ENCODE measurements at regions not wholly inside any gene's neighbourhood (a gene's known extent, or its start where the extent isn't known, plus 50 kb on each side); places are given as distances from the start of the nearest gene placed in this dataset.

- intact Hi-C loops (cut with DNase I), result no loop called here
- no peaks in the 10 kb centered on the region for H3K9me3 ChIP-seq
- no peaks in the 10 kb centered on the region for H3K36me3 ChIP-seq (replicated peaks in 1 of 2; ENCODE audit: insufficient read depth in 1 of 2, low read depth in 2 of 2)
- H3K4me3 ChIP-seq, result no peak overlapping the region
- ATAC-seq, result no peak
- no peak overlapping the region for H3K27ac ChIP-seq
- TF ChIP-seq CTCF (IDR thresholded peaks at IDR 0.05), result no peak
- no peak for TF ChIP-seq POLR2A (IDR thresholded peaks at IDR 0.05)
- no peaks in the 10 kb centered on the region for H3K4me1 ChIP-seq
- H3K27me3 ChIP-seq, result no peaks in the 10 kb centered on the region
- no peak for DNase-seq
- 74 to 84% methylated on average over 1 of the region's 1 CpG for WGBS, 2 donors
Measured at GRCh38 chr9:26176628-26177027, 498.4 kb upstream of the TUSC1 start.

- Histone ChIP-seq H3K4me3 (no peak overlapping the region), H3K36me3 (replicated peaks in 1 of 2; ENCODE audit: insufficient read depth in 1 of 2, low read depth in 2 of 2) (no peaks in the 10 kb centered on the region), H3K27ac (no peak overlapping the region), H3K9me3 (no peaks in the 10 kb centered on the region), H3K4me1 (no peaks in the 10 kb centered on the region), H3K27me3 (no peaks in the 10 kb centered on the region)
- TF ChIP-seq CTCF (IDR thresholded peaks at IDR 0.05), result no peak
- TF ChIP-seq POLR2A (IDR thresholded peaks at IDR 0.05), result no peak
- intact Hi-C loops (cut with DNase I), result no loop called here
- WGBS, 2 donors, result 81 to 100% methylated on average over 1 of the region's 1 CpG
- DNase-seq (no peak), ATAC-seq (no peak)
Measured at GRCh38 chr9:26175264-26175663, 497.0 kb upstream of the TUSC1 start.

GRCh38 chr9:26172301-26172700, 494.1 kb upstream of the TUSC1 start:
- 57% methylated on average over 2 of the region's 2 CpGs for WGBS, 2 donors
- Histone ChIP-seq H3K9me3 (no peaks in the 10 kb centered on the region), H3K27ac (no peak overlapping the region), H3K4me3 (no peak overlapping the region), H3K36me3 (replicated peaks in 1 of 2; ENCODE audit: insufficient read depth in 1 of 2, low read depth in 2 of 2) (no peaks in the 10 kb centered on the region), H3K27me3 (no peaks in the 10 kb centered on the region), H3K4me1 (no peaks in the 10 kb centered on the region)
- ATAC-seq, result no peak
- DNase-seq, result no peak
- no peak for TF ChIP-seq POLR2A (IDR thresholded peaks at IDR 0.05)
- TF ChIP-seq CTCF (IDR thresholded peaks at IDR 0.05), result no peak
- intact Hi-C loops (cut with DNase I), result no loop called here

- TF ChIP-seq CTCF (IDR thresholded peaks at IDR 0.05) (no peak), POLR2A (IDR thresholded peaks at IDR 0.05) (no peak)
- Histone ChIP-seq H3K4me1 (no peaks in the 10 kb centered on the region), H3K27me3 (no peaks in the 10 kb centered on the region), H3K36me3 (replicated peaks in 1 of 2; ENCODE audit: insufficient read depth in 1 of 2, low read depth in 2 of 2) (no peaks in the 10 kb centered on the region), H3K4me3 (no peak overlapping the region), H3K27ac (no peak overlapping the region), H3K9me3 (no peaks in the 10 kb centered on the region)
- 7 to 10% methylated on average over 2 of the region's 2 CpGs for WGBS, 2 donors
- no peak for ATAC-seq
- no peak for DNase-seq
- intact Hi-C loops (cut with DNase I), result no loop called here
Measured at GRCh38 chr9:26171691-26172090, 493.4 kb upstream of the TUSC1 start.

GRCh38 chr9:26170190-26170589, 491.9 kb upstream of the TUSC1 start:
- Histone ChIP-seq H3K9me3 (no peaks in the 10 kb centered on the region), H3K27ac (no peak overlapping the region), H3K4me3 (no peak overlapping the region), H3K4me1 (no peaks in the 10 kb centered on the region), H3K36me3 (replicated peaks in 1 of 2; ENCODE audit: insufficient read depth in 1 of 2, low read depth in 2 of 2) (no peaks in the 10 kb centered on the region), H3K27me3 (no peaks in the 10 kb centered on the region)
- DNase-seq, result no peak
- intact Hi-C loops (cut with DNase I), result no loop called here
- 31 to 34% methylated on average over 3 of the region's 3 CpGs for WGBS, 2 donors
- no peak for ATAC-seq
- TF ChIP-seq CTCF (IDR thresholded peaks at IDR 0.05), result no peak
- no peak for TF ChIP-seq POLR2A (IDR thresholded peaks at IDR 0.05)

All from body of pancreas (tissue), 4 donors.